ENCODE measurements at regions not wholly inside any gene's neighbourhood (a gene's known extent, or its start where the extent isn't known, plus 50 kb on each side); places are given as distances from the start of the nearest gene placed in this dataset.

GRCh38 chr15:35854316-35854715 is 308.4 kb upstream of the DPH6 start:
- TF ChIP-seq MLX (CRISPR knock-in tag; IDR thresholded peaks at IDR 0.05) (no peak), CENPBD1 (CRISPR knock-in tag; IDR thresholded peaks at IDR 0.05; ENCODE audit: borderline replicate concordance, low read depth) (no peak), ESRRA (CRISPR knock-in tag; IDR thresholded peaks at IDR 0.05; ENCODE audit: low read depth) (no peak), THRA (CRISPR knock-in tag; IDR thresholded peaks at IDR 0.05; ENCODE audit: borderline replicate concordance) (no peak)

All from HepG2 (cell line).